H1 (cell line): ENCODE measurements at regions not wholly inside any gene's neighbourhood (a gene's known extent, or its start where the extent isn't known, plus 50 kb on each side); places are given as distances from the start of the nearest gene placed in this dataset.

Source experiments
- CREB1 ChIP-seq: IDR thresholded peaks from 2 replicates; pipeline ENCODE4 v1.6.1; 2012; ENCODE audit warnings: inconsistent platforms
- CTCF ChIP-seq, 3 experiments: IDR thresholded peaks; 1 replicate in 2 of 3; 2 replicates in 1 of 3; pipeline versions ENCODE4 v1.5.1 to v1.6.1; 2011; ENCODE audit warnings: low read length in 3 of 3, mild to moderate bottlenecking in 3 of 3, inconsistent platforms in 2 of 3, low read depth in 1 of 3, moderate library complexity in 1 of 3; ENCODE audit not compliant: insufficient read depth in 1 of 3; ENCODE audit errors: control extremely low read depth in 1 of 3
- POLR2AphosphoS5 ChIP-seq: IDR thresholded peaks from 2 replicates; pipeline ENCODE4 v1.6.1; 2011; ENCODE audit warnings: low read depth, low read length
- SP1 ChIP-seq: IDR thresholded peaks from 2 replicates; pipeline ENCODE4 v1.6.1; 2011; ENCODE audit warnings: low read depth, low read length
- USF2 ChIP-seq: IDR thresholded peaks from 2 replicates; pipeline ENCODE4 v1.6.1; 2011; ENCODE audit warnings: low read length, improper control_type of control experiment

- TF ChIP-seq SP1: no peak
- no peak for TF ChIP-seq CREB1
- TF ChIP-seq USF2: no peak
- no peak for TF ChIP-seq POLR2AphosphoS5
- TF ChIP-seq CTCF (IDR thresholded peaks at IDR 0.05; ENCODE audit: control extremely low read depth in 1 of 3, insufficient read depth in 1 of 3, low read depth in 1 of 3, low read length in 3 of 3): no peak
Measured at GRCh38 chr14:41350476-41350875, 256.2 kb upstream of the LRFN5 start.
